ENCODE measurements at regions not wholly inside any gene's neighbourhood (a gene's known extent, or its start where the extent isn't known, plus 50 kb on each side); places are given as distances from the start of the nearest gene placed in this dataset.
"Not testable (repeated sequence)": the region's sequence is repeated elsewhere in the genome, so short reads cannot be mapped to it uniquely, and the experiment has no call there.

DNA sequence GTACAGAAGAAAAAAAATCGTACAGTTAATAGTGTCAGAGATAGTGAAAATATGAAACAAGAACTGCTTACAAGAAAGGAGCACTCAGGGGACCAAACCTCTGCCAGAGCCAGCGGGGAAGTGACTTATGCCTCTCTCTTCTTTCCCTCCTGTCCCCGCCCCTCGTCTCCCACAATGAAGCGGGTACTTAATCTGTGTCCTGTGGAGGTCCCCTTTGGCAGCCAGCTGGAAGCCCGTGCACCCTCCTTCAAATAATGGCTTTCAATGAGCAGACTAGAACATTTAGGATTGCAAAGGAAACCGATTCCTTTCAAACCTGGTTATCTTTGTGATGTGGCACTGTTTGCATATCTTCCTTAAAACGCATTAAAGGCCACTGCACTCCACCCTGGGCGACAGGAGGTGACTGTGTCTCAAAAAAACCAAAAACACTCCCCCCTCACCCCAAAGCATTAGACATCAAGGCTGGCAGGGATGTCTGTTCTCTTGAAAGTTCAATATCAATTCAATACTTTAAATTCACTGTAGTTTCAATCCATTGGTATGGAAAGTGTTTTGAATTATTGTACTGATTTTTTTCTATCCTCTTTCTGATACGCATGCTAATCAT lies 51.7 kb downstream of the PPIAL4C start:
- DNase-seq = peak in 1 of 2 experiments; percentile 21

DNA sequence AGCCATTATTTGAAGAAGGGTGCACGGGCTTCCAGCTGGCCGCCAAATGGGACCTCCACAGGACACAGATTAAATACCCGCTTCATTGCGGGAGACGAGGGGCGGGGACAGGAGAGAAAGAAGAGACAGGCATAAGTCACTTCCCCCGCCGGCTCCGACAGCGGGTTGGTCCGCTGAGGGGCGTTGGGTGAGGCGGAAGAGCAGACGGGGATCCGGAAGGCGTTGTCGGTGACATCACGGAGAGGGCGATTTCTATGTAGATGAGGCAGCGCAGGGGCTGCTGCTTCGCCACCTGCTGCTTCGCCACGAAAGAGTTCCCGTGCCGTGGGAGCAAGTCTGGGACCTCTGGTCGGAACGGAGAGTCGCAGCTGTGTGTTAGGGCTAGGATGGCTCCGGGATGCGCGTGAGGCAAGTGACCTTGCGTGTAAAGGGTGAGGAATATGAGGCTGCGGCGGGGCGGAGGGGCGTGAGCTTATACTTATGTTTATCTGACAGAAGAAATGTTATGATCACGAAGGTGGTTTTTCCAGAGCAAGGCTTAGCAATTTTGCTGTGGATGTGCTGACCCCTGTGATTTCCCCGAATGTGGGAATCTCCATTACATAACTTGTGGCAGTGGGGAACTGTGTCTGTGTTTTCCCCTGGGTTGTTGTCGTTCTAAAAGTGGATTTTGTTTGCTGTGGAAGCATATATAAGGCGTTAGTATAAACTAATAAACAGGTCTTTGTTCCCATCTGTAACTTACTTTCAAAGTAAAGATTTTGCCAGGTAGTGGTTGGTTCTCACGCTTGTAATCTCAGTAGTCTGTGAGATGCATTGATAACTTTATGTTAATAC lies 52.9 kb downstream of the PPIAL4C start:
- DNase-seq = peak; percentile 84 to 86

DNA sequence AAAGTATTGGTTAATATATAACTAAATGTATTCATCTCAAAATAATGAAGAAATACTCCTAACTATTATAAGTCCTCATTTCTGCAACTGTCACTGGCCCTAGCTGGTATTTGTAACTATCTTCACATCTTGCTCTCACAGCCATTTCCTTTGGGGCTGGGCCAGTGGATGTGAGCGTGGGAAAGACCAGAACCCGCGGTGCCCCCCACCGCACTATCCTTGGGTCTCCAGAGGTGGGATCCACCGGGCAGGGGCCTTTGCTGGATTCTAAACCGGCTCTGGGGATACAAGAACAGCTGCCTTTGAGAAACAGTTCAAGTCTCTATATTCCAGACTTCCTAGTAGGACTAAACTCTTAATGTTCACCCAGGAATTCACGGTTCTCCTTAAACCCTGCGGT lies 54.8 kb downstream of the PPIAL4C start:
- DNase-seq = not testable (repeated sequence)

DNA sequence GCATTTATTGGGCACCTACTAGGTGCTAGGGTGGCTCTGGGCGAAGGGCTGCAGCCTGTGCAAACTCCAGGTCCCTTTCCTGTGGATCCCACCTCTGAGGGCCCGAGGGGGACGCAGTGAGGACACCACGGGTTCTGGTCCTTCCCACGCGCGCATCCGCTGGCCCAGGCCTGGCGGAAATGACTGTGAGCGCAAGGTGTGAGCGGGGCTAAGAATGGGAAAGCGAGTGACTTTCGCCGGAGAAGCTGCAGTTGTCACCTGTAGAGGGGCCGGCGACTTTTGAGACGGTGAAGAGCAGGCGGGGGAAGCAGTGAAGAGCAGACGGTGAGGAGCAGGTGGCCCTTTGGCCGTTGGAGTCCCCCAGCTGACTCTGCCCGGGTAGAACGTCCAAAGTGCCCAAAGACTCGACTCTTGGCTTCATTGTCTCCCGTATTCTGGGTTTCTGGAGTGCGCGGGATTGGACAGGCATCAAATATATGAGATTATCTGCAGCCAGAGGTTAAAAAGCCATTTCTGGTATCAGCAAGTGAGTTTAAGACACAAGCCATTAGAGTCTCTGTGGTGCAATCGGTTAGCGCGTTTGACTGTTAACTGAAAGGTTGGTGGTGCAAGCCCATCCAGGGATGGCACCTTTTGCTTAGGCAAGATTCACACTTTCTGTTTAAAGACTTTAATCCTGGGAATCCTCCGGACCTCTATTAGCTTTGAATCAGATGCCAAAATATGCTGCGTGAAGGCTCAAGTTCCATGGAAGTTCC lies 55.4 kb downstream of the PPIAL4C start:
- DNase-seq = not testable (repeated sequence)

DNA sequence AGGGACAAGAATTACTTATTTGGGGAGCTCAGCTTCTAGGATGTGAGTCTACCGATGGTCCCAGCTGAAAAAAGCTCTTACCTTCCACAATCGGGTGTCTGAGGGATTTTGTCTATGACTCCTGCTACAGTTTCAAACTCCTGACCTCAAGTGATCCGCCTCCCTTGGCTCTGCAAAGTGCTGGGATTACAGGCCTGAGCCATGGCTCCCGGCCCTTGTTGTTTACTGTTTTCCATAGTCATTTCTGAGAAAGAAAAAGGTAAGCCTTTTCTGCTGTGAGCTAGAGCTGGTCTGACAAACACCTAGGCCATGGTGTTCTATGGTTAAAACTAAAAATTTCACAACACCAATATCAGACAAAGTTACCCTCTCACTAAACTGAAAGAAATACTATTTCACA lies 57.5 kb downstream of the PPIAL4C start:
- DNase-seq = not testable (repeated sequence)

DNA sequence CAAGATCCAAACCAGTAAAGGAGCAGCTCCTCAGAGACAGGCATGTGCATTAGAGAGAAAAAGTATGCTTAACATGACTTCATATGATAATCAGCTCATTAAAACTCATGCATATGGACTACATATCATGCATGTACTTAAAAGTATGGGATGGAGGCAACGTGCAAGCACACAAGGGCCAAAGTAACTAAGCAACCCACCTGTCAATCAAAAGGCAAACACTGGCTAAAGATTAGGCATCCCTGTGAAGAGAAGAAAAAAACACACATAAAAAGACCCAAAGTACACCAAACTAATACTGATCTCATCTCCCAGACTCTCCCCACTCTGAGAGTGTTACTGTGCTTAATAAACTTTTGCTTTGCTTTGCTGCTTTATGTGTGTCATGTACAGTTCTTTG lies 61.2 kb downstream of the PPIAL4C start:
- DNase-seq = not testable (repeated sequence)

DNA sequence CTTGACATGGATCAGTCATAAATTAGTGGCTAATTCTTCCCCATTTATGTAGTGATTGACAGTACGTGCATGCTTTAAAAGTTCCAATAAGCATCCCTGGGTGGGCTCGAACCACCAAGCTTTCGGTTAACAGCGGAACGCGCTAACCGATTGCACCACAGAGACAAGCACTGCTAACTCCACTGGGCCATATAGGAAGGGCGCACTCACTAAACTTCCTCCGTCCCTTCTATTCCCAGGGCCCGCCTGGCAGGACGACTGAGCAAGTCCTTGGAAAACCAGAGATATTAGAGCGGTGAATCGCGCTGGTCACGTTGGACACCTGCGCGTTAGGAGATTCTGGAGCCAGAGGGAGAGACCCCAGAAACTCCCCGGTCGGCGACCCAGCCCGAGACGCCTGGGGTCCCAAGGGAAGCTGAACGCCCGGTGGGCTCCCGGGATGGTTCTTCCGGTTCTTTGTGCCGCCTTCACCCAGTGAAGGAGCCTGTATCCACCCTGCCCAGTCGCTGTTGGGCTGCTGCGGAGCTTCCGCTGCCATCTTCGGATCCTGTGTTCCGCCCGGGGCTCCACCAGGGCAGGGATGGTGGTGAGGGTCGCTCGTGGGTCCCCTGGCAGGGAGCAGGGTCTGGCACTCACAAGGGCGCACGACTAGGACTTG lies 62.8 kb downstream of the PPIAL4C start:
- not testable (repeated sequence) for DNase-seq

DNA sequence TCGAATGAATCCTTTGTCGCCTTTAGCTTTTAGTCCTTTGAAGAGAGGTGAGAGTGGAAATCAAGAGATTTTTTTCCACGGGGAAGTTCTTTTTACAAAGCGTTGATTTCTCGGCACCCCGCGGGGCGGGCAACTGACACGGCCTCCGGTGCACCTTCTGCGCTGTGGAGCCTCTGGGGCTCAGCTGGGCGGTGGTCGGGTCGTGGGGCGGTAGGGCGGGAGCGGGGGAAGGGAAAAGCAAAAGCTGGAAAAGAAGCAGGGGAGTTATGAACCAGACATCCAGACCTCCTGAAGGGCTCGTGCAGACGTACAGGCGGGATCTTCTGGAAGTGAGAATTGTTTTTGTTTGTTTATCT lies 63.3 kb downstream of the PPIAL4C start:
- DNase-seq = peak in 1 of 2 experiments; percentile 15

DNA sequence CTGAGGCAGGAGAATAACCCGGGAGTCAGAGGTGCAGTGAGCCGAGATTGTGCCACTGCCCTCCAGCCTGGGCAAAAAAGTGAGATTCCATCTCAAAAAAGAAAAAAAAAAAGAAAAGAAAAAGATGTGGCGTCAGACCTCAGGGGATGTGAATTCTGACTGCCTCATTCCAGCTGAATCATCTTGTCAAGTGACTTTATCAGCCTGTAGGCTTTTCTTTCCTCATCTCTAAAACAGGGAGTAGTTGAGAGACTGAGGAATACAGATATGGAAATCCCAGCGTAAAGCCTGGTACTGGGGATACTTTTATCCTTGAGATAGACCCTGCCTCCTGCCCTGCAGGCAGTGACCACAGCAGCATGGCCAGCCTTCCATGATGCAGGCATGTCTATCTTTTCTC lies 74.1 kb downstream of the PPIAL4C start:
- not testable (repeated sequence) for DNase-seq

DNA sequence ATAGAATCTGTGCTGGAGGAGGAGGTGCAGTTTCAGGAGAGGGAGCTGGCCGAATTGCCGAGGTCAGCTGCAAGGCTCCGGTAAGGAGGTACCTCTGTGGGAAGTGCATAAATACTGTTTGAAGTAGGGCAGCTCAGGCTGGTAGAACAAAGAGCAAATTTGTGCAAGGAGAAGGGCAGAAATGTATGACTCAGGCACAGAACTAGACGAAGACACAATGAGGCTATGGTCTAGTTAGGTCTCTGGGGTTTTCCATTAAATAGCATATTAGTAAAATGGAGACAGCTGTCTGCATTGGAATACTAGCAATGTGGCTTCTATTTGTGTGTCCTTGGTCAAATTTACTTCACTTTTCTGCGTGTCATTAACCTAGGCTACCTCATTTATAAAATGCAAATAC lies 74.5 kb downstream of the PPIAL4C start:
- DNase-seq = not testable (repeated sequence)

DNA sequence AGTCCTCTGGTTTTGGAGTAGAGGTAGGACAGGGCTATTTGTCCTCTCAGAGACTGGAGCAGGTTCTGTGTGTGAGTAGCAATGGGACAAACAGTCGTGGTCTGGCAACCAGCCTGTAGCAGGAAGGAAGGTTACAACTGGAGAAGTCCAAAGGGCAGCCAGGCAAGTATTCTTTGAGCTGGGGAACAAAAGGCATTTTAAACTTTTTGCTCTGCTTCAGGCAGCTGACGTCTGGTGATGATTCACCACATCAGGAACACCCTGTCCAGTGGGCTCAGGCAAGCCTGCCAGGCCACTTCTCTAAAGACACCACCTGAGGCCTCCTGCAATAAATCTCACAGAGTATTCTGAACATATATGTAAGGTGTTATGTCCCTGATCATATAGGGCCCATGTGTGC lies 81.0 kb downstream of the PPIAL4C start:
- DNase-seq = not testable (repeated sequence)

DNA sequence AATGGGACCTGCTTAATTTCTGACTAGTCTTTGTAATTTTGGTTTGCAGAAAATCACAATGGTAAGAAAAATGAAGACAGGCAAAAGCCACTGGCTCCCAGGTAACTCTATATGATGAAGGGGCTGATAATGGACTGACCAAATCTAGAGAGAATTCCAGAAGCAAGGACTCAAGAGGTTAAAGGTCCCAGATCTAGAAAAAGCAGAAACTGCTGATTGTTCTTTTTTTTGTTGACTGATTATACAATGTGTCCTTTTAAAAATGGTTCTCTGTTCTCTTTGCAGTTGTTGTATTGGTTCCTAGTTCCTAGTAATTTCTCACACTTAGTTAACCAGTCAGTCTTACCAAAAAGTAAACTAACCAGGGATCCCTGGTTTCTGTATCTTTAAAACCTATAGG lies 81.4 kb downstream of the PPIAL4C start:
- DNase-seq = not testable (repeated sequence)

DNA sequence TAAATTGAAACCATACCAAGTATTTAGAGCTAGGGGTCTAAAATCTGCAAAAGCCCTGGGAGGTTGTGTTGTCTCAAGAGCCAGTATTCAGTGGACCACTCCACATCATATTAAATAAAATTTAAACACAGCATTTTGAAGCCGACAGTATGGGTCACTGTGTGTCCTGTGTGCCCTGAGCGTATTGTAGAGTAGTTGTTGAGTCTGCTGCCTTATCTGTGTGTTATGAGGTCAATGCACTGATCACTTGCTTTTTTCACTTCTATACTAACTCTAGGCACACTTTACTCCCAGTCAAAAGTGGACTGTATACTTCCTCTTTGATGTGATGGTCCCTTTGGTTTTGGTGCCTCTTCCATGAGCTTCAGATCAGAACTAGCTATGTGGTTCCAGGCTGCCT lies 81.9 kb downstream of the PPIAL4C start:
- DNase-seq = not testable (repeated sequence)

DNA sequence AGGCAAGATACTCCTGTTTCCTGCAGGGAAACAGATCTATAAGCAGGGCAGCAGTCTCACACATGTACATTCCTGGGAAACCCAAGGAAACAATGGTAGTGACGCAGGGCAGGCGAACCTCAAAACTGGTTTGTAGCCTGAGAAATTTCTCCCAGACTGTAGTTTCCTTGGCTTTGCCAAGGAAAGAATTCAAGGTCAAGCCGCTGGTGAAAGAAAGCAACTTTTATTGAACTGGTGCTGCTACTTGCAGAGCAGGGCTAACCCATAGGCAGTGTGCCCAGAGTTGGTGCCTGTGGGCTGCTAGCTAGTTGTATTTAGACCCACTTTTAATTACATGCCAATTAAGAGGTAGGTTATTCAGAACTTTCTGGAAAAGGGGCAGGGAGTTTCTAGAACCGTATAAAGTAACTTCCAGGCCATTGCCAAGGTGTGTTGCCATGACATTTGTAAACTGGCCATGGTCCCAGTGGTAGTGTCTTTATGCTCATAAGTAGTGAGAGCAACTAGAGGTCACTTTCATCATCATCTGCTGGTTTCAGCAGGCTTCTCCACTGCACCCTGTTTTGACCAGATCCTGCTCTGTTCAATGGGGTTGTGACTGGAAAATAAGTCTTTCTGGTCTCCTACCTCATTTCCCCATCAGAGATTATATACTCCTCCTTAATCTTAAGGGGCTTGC lies 89.7 kb downstream of the PPIAL4C start:
- not testable (repeated sequence) for DNase-seq

DNA sequence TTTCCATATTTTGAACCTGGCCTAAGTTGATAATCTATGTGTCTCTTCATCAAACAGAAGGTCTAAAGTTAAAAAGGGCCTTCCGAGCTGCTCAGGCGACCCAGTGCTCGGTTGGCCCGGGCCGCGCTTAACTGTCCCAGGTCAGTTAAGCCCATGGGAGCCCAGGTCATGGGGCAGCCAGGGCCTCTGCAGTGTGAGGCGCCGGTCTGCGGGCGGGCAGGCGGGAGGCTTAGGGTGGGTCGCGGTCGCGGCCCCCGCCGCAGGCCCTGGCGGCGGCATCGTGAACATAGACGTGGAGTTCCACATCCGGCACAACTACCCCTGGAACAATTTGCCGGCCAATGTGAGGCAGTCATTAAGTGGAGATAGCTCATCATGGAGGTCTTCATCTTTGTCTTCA lies 91.3 kb downstream of the PPIAL4C start:
- not testable (repeated sequence) for DNase-seq

DNA sequence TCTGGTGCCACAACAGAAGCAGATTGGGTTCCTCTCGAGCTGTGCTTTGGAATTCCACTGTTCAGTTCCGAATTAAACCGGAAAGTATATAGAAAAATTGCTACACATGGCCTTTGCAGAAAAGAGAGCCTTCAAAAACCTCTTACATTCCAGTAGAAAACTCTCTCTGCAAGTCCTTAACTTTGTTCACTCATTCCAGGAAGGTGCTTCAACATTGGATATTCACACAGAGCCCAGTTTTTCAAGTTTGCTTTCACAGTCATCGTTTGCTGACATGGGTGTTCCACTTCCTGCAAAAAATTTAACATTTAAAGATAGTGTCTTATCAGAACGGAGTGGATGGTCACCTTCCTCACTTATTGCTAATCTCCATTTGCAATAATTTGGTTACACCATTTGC lies 93.7 kb downstream of the PPIAL4C start:
- not testable (repeated sequence) for DNase-seq

DNA sequence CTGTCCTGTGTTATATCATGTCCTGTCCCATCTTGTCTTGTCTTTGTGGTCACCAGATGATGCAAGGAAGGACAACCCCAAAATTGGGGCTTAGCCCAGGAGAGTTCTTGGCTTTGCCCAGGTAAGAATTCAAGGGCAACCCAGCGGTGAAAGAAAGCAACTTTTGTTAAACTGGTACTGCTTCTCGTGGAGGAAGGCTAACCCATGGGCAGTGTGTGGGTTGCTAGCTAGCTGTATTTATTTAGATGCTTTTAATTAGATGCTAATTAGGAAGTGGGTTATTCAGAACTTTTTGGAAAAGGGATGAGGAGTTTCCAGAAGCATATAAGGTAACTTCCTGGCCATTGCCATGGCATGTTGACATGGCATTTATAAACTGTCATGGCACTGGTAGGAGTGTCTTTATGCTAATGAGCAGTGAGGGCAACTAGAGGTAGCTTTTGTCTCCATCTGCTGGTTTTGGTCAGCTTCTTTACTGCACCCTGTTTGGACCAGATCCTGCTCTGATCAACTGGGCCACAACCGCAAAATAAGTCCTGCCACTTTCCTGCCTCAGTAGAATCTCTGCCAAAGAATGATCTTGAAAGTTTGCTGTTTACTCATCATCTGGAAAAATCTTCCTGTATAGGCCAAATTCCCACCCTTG lies 95.8 kb upstream of the FCGR1A start:
- not testable (repeated sequence) for DNase-seq

DNA sequence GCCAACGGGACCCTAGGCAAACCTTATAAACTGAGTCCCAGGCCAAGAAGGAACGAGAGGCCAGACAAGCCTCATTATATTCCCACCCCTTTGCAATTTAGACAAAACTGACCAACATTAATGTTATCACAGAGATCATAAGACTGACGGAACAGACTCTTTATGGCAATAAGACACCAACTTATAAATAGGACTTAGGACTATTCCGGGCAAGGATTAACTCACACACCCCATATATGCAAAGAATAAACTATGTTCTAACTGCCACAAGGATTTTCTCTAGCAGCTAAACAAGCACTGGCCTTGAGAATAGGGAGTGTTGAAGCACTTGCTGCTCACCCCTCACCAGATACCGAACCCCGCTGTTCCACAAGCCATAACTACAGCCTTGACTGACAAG lies 91.1 kb upstream of the FCGR1A start:
- not testable (repeated sequence) for DNase-seq

DNA sequence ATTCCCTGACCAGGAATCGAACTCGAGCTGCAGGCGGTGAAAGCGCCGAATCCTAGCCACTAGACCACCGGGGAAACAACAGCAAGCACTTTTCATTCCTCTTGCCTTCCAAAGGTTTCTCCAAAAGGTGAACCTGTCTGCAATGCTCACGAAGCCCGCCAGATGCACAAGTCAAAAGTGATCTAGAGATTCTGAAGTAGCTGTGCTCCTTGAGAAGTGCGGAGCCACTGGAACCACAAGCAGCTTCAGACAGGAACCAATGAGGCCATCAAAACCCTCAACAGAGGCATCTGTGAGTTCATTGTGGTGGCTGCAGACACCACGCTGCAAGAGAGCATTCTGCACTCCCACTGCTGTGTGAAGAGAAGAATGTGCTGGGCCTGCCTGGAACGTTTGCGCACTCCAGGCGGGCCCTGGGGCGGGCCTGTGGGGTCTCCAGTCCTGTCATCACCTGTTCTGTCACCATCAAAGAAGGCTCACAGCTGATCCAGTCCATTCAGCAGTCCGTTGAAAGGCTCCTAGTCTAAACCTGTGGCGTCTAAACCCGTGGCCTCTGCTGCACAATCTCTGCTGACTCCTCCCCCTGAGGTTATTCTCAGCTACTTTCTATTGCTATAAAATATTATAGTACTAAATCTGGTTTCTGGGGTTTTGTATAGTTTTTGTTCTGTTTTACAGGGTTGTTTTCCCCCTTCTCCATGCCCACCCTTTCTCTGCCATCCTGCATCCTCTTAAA lies 89.5 kb upstream of the FCGR1A start:
- DNase-seq = peak in 1 of 2 experiments; percentile 1

DNA sequence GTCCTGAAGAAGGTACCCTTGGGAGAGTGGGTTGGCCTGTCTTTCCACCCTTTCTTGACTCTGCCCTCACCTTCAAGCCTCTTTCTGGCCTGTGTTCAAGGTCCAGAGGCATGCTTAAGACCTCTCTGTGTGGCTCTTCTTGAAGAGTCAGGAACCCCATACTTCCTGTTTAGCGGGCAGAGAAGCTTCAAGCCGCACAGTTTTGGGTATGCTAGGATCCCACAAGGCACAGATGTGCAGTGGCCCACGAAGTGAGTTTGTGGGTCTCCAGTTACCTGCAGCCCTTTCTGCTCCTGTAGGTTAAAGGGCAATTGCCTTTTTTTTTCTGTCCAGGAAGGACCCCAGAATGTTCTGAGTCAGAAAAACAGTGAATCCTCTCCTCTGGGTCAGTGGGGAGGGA lies 87.4 kb upstream of the FCGR1A start:
- not testable (repeated sequence) for DNase-seq

DNA sequence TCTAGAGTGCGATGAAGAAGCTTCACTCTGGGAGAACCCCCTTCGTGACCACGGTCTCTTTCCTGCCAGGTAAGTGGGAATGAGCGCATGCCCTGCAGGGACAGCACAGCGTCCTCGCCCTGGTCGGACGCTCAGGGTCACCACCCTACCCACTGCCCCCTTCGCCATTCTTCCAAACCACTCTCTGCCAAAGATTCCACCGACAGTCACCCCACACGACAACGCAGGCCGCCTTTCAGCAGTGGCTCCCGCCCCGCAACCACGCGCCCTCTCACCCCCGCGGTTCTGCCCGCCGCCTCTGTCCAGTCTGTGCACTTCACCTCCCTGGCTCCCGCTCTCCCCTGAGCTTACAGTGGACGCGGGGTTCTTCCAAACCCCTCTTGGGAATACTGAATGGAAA lies 82.3 kb upstream of the FCGR1A start:
- not testable (repeated sequence) for DNase-seq

All from activated CD4-positive, alpha-beta T cell treated with anti-CD3 and anti-CD28 coated beads, Interleukin-2, amount 50 U/mL, for 4 hours (primary cell).